Smooth muscle cell (in vitro differentiated cells): ENCODE measurements at regions not wholly inside any gene's neighbourhood (a gene's known extent, or its start where the extent isn't known, plus 50 kb on each side); places are given as distances from the start of the nearest gene placed in this dataset.

Source experiments
- DNase-seq: peaks from one replicate; lab custom pipeline; 2025; ENCODE audit not compliant: unreplicated experiment; lab: John Stamatoyannopoulos, UW
- H2AFZ ChIP-seq: fragments of 200-600 bp; sonication (generic); 2 replicates; pipeline ENCODE4 v1.6.0; 2016; ENCODE audit warnings: antibody characterized with exemption, low read depth, mild to moderate bottlenecking
- H3F3A ChIP-seq: fragments of 200-600 bp; sonication (generic); 2 replicates; pipeline ENCODE4 v1.6.0; 2017; ENCODE audit warnings: antibody characterized with exemption, low read depth
- H3K27ac ChIP-seq: fragments of 200-600 bp; sonication (generic); 2 replicates; pipeline ENCODE4 v1.5.1; 2016; ENCODE audit warnings: low read depth, mild to moderate bottlenecking
- H3K27me3 ChIP-seq: fragments of 200-600 bp; sonication (generic); 2 replicates; pipeline ENCODE4 v1.6.1; 2016; ENCODE audit warnings: low read depth, mild to moderate bottlenecking
- H3K36me3 ChIP-seq: fragments of 200-600 bp; sonication (generic); 2 replicates; pipeline ENCODE4 v1.5.1; 2016; ENCODE audit warnings: low read depth
- H3K4me1 ChIP-seq: fragments of 200-600 bp; sonication (generic); 2 replicates; pipeline ENCODE4 v1.5.1; 2016; ENCODE audit warnings: low read depth
- H3K4me2 ChIP-seq: fragments of 200-600 bp; sonication (generic); 2 replicates; pipeline ENCODE4 v1.6.0; 2016; ENCODE audit warnings: mild to moderate bottlenecking
- H3K4me3 ChIP-seq: fragments of 200-600 bp; sonication (generic); 2 replicates; pipeline ENCODE4 v1.5.1; 2016; ENCODE audit warnings: mild to moderate bottlenecking
- H3K79me2 ChIP-seq: fragments of 200-600 bp; sonication (generic); 2 replicates; pipeline ENCODE4 v1.6.0; 2016; ENCODE audit warnings: low read depth, mild to moderate bottlenecking
- H3K9ac ChIP-seq: fragments of 200-600 bp; sonication (generic); 2 replicates; pipeline ENCODE4 v1.6.0; 2016; ENCODE audit warnings: low read depth
- H3K9me3 ChIP-seq: fragments of 200-600 bp; sonication (generic); replicated peaks from 2 replicates; pipeline ENCODE4 v1.5.1; 2016; ENCODE audit warnings: low read depth
- H4K20me1 ChIP-seq: fragments of 200-600 bp; sonication (generic); 2 replicates; pipeline ENCODE4 v1.6.0; 2016; ENCODE audit warnings: low read depth
- CTCF ChIP-seq: fragments of 200-600 bp; sonication (generic); IDR thresholded peaks from 2 replicates; pipeline ENCODE4 v1.5.1; 2017; ENCODE audit warnings: borderline replicate concordance, mild to moderate bottlenecking, antibody characterized with exemption; ENCODE audit not compliant: insufficient read depth, poor library complexity, severe bottlenecking
- WGBS: methylation state at CpG from one replicate; pipeline ENCODE4 v1.1.7; 2016; ENCODE audit warnings: low lambda C conversion rate; 5-methylcytosine and 5-hydroxymethylcytosine counted together

- Histone ChIP-seq H4K20me1 (no peaks in the 10 kb centered on the region), H2AFZ (no peak overlapping the region), H3K4me2 (no peak overlapping the region), H3K9me3 (no peaks in the 10 kb centered on the region), H3K79me2 (no peaks in the 10 kb centered on the region), H3K4me1 (no peaks in the 10 kb centered on the region), H3K9ac (no peak overlapping the region), H3K36me3 (no peaks in the 10 kb centered on the region), H3K27ac (no peak overlapping the region), H3K4me3 (no peak overlapping the region), H3F3A (no peaks in the 10 kb centered on the region), H3K27me3 (no peaks in the 10 kb centered on the region)
- WGBS = 85% methylated on average over 2 of the region's 2 CpGs
- no peak for DNase-seq
- no peak for TF ChIP-seq CTCF
Measured at GRCh38 chr21:20334585-20334984, 663.6 kb upstream of the NCAM2 start.

- no peaks in the 10 kb centered on the region for H3F3A ChIP-seq
- whole genome bisulfite sequencing = 89% methylated on average over 4 of the region's 4 CpGs
- H3K27ac ChIP-seq = no peak overlapping the region
- no peak overlapping the region for H3K4me2 ChIP-seq
- no peaks in the 10 kb centered on the region for H3K4me1 ChIP-seq
- H3K9me3 ChIP-seq = no peaks in the 10 kb centered on the region
- no peak for DNase-seq
- H3K27me3 ChIP-seq = no peaks in the 10 kb centered on the region
- H3K36me3 ChIP-seq = no peaks in the 10 kb centered on the region
- no peaks in the 10 kb centered on the region for H4K20me1 ChIP-seq
- H2AFZ ChIP-seq = no peak overlapping the region
- H3K79me2 ChIP-seq = no peaks in the 10 kb centered on the region
- TF ChIP-seq CTCF = no peak
- H3K9ac ChIP-seq = no peak overlapping the region
- no peak overlapping the region for H3K4me3 ChIP-seq
Measured at GRCh38 chr21:20341431-20341830, 656.8 kb upstream of the NCAM2 start.

GRCh38 chr21:20343186-20343585 is 655.0 kb upstream of the NCAM2 start:
- no peak overlapping the region for H3K9ac ChIP-seq

More at GRCh38 chr21:20343186-20343585, 655.0 kb upstream of the NCAM2 start:
- DNase-seq = no peak
- H3K27me3 ChIP-seq = no peaks in the 10 kb centered on the region
- no peaks in the 10 kb centered on the region for H3F3A ChIP-seq
- no peak overlapping the region for H3K4me2 ChIP-seq
- no peaks in the 10 kb centered on the region for H3K4me1 ChIP-seq
- no peak overlapping the region for H2AFZ ChIP-seq
- H3K79me2 ChIP-seq = no peaks in the 10 kb centered on the region
- WGBS = 90% methylated on average over 5 of the region's 5 CpGs
- no peaks in the 10 kb centered on the region for H4K20me1 ChIP-seq
- no peaks in the 10 kb centered on the region for H3K9me3 ChIP-seq
- no peak for TF ChIP-seq CTCF
- H3K36me3 ChIP-seq = no peaks in the 10 kb centered on the region
- H3K27ac ChIP-seq = no peak overlapping the region
- H3K4me3 ChIP-seq = no peak overlapping the region
